CD14-positive monocyte (primary cell): ENCODE measurements at regions not wholly inside any gene's neighbourhood (a gene's known extent, or its start where the extent isn't known, plus 50 kb on each side); places are given as distances from the start of the nearest gene placed in this dataset.

Experiments used
- DNase-seq, 3 donors: peaks; one replicate each; pipeline ENCODE4 v3.0.0-alpha.2; 2011 to 2022
- H2AFZ ChIP-seq: 2 replicates; pipeline ENCODE4 v1.6.0; 2012; ENCODE audit warnings: mild to moderate bottlenecking, low read depth, low read length, inconsistent platforms; ENCODE audit not compliant: insufficient read depth, poor library complexity, severe bottlenecking
- H3K27ac ChIP-seq, 2 donors: 1 replicate in 1 of 2; 2 replicates in 1 of 2; pipeline ENCODE4 v1.5.1; 2012 to 2013; ENCODE audit warnings: low read length in 2 of 2, control low read depth in 1 of 2, inconsistent platforms in 1 of 2, low read depth in 1 of 2, mild to moderate bottlenecking in 1 of 2
- H3K27me3 ChIP-seq, 2 donors: one replicate each; pipeline versions ENCODE4 v1.6.0 to v1.6.1; 2011 to 2013; ENCODE audit warnings: low read length in 2 of 2; ENCODE audit not compliant: control insufficient read depth in 2 of 2, insufficient read depth in 2 of 2
- H3K36me3 ChIP-seq, 2 donors: replicated peaks in 1 of 2; 1 replicate in 1 of 2; 2 replicates in 1 of 2; pipeline versions ENCODE4 v1.5.1 to v1.6.1; 2012 to 2013; ENCODE audit warnings: low read length in 2 of 2, control low read depth in 1 of 2, inconsistent platforms in 1 of 2, mild to moderate bottlenecking in 1 of 2; ENCODE audit not compliant: insufficient read depth in 2 of 2, control insufficient read depth in 1 of 2
- H3K4me1 ChIP-seq, 2 donors: 1 replicate in 1 of 2; 2 replicates in 1 of 2; pipeline versions ENCODE4 v1.5.1 to v1.6.1; 2012 to 2013; ENCODE audit warnings: low read length in 2 of 2, control low read depth in 1 of 2, inconsistent platforms in 1 of 2, mild to moderate bottlenecking in 1 of 2, moderate library complexity in 1 of 2; ENCODE audit not compliant: insufficient read depth in 2 of 2, control insufficient read depth in 1 of 2
- H3K4me2 ChIP-seq: replicated peaks from 2 replicates; pipeline ENCODE3; 2012; ENCODE audit warnings: low read length, moderate library complexity, mild to moderate bottlenecking; ENCODE audit not compliant: poor library complexity, severe bottlenecking; ENCODE audit errors: extremely low read depth
- H3K4me3 ChIP-seq, 3 experiments: fragments of 200-600 bp in 1 of 3; sonication (generic) in 1 of 3; replicated peaks in 1 of 3; 1 replicate in 2 of 3; 2 replicates in 1 of 3; pipeline ENCODE4 v1.5.1; 2011 to 2013; ENCODE audit warnings: low read length in 3 of 3, mild to moderate bottlenecking in 3 of 3, control low read depth in 2 of 3, low read depth in 2 of 3, inconsistent platforms in 1 of 3, moderate library complexity in 1 of 3
- H3K79me2 ChIP-seq: 2 replicates; pipeline ENCODE4 v1.6.0; 2012; ENCODE audit warnings: mild to moderate bottlenecking, control low read depth, inconsistent platforms, low read length, moderate library complexity; ENCODE audit not compliant: insufficient read depth
- H3K9ac ChIP-seq: 2 replicates; pipeline ENCODE4 v1.6.0; 2017; ENCODE audit warnings: low read length, mild to moderate bottlenecking; ENCODE audit not compliant: insufficient read depth, poor library complexity, severe bottlenecking
- H3K9me3 ChIP-seq, 2 donors: replicated peaks in 1 of 2; 1 replicate in 1 of 2; 2 replicates in 1 of 2; pipeline versions ENCODE4 v1.5.1 to v1.6.1; 2012 to 2013; ENCODE audit warnings: low read length in 2 of 2, control low read depth in 1 of 2; ENCODE audit not compliant: control insufficient read depth in 1 of 2, insufficient read depth in 1 of 2
- H4K20me1 ChIP-seq: 2 replicates; pipeline ENCODE4 v1.6.0; 2012; ENCODE audit warnings: mild to moderate bottlenecking, low read length, control low read depth, moderate library complexity; ENCODE audit not compliant: insufficient read depth
- H3K27ac Mint-ChIP-seq, 7 donors: one replicate each; pipeline ENCODE4 v1.8.0; 2020; ENCODE audit warnings: mild to moderate bottlenecking in 7 of 7, mixed read lengths in 7 of 7, moderate library complexity in 6 of 7, inconsistent platforms in 2 of 7
- H3K27me3 Mint-ChIP-seq, 3 donors: one replicate each; pipeline ENCODE4 v1.8.0; 2021 to 2022; ENCODE audit warnings: low read depth in 3 of 3, mild to moderate bottlenecking in 3 of 3, mixed read lengths in 3 of 3, moderate library complexity in 3 of 3, inconsistent platforms in 1 of 3
- H3K36me3 Mint-ChIP-seq, 2 donors: one replicate each; pipeline ENCODE4 v1.8.0; 2020; ENCODE audit warnings: mixed read lengths in 2 of 2, inconsistent platforms in 1 of 2, mild to moderate bottlenecking in 1 of 2
- H3K4me1 Mint-ChIP-seq: one replicate; pipeline ENCODE4 v1.8.0; 2020; ENCODE audit warnings: mild to moderate bottlenecking, mixed read lengths
- H3K4me3 Mint-ChIP-seq, 2 donors: one replicate each; pipeline ENCODE4 v1.8.0; 2020; ENCODE audit warnings: mild to moderate bottlenecking in 2 of 2, mixed read lengths in 2 of 2, moderate library complexity in 1 of 2
- H3K9me3 Mint-ChIP-seq, 7 donors: one replicate each; pipeline ENCODE4 v1.8.0; 2020 to 2022; ENCODE audit warnings: mixed read lengths in 7 of 7, mild to moderate bottlenecking in 6 of 7, moderate library complexity in 6 of 7, inconsistent platforms in 2 of 7
- WGBS: methylation state at CpG from one replicate; pipeline ENCODE4 v1.1.5; 2013; ENCODE audit warnings: missing lambda C conversion rate; ENCODE audit not compliant: insufficient coverage; 5-methylcytosine and 5-hydroxymethylcytosine counted together
- intact Hi-C, 2 donors: fragments of 100-400 bp; cut with micrococcal nuclease; formaldehyde crosslinking; loops; one replicate each; pipeline versions ENCODE4 v1.15.0 to v1.15.1; 2023
- TF ChIP-seq, protein P1 (sequence below): fragments of 200-600 bp; IDR thresholded peaks from one replicate; pipeline ENCODE4 v1.8.0; 2022; ENCODE audit warnings: antibody characterized with exemption, mild to moderate bottlenecking

DNA sequence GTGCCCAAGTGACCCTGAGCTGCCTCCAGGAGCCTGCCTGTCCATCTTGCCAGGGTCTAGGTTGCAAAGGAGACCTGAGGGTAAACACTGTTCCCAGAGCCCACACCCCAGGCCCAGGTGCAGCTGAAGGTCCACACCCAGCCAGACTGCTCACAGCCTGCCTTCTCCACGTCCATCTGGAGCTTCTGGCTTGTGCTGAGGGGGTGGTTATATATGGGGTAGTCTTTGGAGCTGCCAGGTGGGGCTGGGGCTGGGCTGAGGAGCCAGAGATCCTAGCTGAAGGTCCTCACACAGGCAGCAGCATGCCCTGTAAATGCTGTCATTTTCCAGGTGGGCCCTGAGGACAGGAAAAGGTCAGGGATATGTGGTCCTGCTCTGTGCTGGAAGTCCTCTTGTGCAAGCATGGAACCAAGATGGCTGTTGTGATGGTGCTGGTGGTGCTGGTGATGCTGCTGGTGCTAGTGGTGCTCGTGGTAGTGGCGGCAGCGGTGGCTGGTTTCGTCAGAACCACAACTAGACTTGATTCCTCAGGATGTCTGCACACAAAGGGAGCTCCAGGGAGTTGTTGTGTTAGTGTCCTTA, 182.7 kb downstream of the MATN1 start:
- no peaks in the 10 kb centered on the region for H3K36me3 Mint-ChIP-seq
- no CpG with 5 or more reads among the region's 5 CpGs for WGBS
- no peak overlapping the region for H3K4me2 ChIP-seq
- H3K27ac Mint-ChIP-seq: no peak overlapping the region
- intact Hi-C loops: no loop called here
- peaks cover 1 to 3% (median 2%) of the 10 kb centered on the region in 3 donors for H3K27me3 Mint-ChIP-seq
- peaks cover 0 to 2% (median 0%) of the 10 kb centered on the region in 7 donors for H3K9me3 Mint-ChIP-seq
- H3K4me1 Mint-ChIP-seq: no peaks in the 10 kb centered on the region
- TF ChIP-seq, protein P1, sequence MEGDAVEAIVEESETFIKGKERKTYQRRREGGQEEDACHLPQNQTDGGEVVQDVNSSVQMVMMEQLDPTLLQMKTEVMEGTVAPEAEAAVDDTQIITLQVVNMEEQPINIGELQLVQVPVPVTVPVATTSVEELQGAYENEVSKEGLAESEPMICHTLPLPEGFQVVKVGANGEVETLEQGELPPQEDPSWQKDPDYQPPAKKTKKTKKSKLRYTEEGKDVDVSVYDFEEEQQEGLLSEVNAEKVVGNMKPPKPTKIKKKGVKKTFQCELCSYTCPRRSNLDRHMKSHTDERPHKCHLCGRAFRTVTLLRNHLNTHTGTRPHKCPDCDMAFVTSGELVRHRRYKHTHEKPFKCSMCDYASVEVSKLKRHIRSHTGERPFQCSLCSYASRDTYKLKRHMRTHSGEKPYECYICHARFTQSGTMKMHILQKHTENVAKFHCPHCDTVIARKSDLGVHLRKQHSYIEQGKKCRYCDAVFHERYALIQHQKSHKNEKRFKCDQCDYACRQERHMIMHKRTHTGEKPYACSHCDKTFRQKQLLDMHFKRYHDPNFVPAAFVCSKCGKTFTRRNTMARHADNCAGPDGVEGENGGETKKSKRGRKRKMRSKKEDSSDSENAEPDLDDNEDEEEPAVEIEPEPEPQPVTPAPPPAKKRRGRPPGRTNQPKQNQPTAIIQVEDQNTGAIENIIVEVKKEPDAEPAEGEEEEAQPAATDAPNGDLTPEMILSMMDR: no peak
- H3K9me3 ChIP-seq: no peaks in the 10 kb centered on the region
- no peaks in the 10 kb centered on the region for H3K36me3 ChIP-seq
- H3K79me2 ChIP-seq: no peaks in the 10 kb centered on the region
- H3K9ac ChIP-seq: no peak overlapping the region
- no peaks in the 10 kb centered on the region for H3K27me3 ChIP-seq
- H3K4me1 ChIP-seq: no peaks in the 10 kb centered on the region
- H3K4me3 ChIP-seq: no peak overlapping the region
- no peak overlapping the region for H2AFZ ChIP-seq
- H3K4me3 Mint-ChIP-seq: no peak overlapping the region
- no peak overlapping the region for H3K27ac ChIP-seq
- no peaks in the 10 kb centered on the region for H4K20me1 ChIP-seq
- DNase-seq: no peak

- H3K36me3 ChIP-seq: no peaks in the 10 kb centered on the region
- no peaks in the 10 kb centered on the region for H3K4me1 Mint-ChIP-seq
- no peaks in the 10 kb centered on the region for H3K79me2 ChIP-seq
- H3K27me3 Mint-ChIP-seq: peaks cover 0 to 4% (median 2%) of the 10 kb centered on the region in 3 donors
- TF ChIP-seq, protein P1: no peak
- no peaks in the 10 kb centered on the region for H3K27me3 ChIP-seq
- H3K27ac Mint-ChIP-seq: no peak overlapping the region
- H3K4me3 ChIP-seq: no peak overlapping the region
- no peak for DNase-seq
- H3K9me3 ChIP-seq: no peaks in the 10 kb centered on the region
- H3K9ac ChIP-seq: no peak overlapping the region
- H3K27ac ChIP-seq: no peak overlapping the region
- WGBS: no CpG with 5 or more reads among the region's 6 CpGs
- H3K4me3 Mint-ChIP-seq: no peak overlapping the region
- peaks cover 0 to 2% (median 0%) of the 10 kb centered on the region in 7 donors for H3K9me3 Mint-ChIP-seq
- no peaks in the 10 kb centered on the region for H4K20me1 ChIP-seq
- H3K4me1 ChIP-seq: no peaks in the 10 kb centered on the region
- intact Hi-C loops: no loop called here
- H3K36me3 Mint-ChIP-seq: no peaks in the 10 kb centered on the region
- no peak overlapping the region for H2AFZ ChIP-seq
- H3K4me2 ChIP-seq: no peak overlapping the region
These were observed 183.5 kb downstream of the MATN1 start for GRCh38 chr1:30539884-30540283.
